ENCODE measurements at regions not wholly inside any gene's neighbourhood (a gene's known extent, or its start where the extent isn't known, plus 50 kb on each side); places are given as distances from the start of the nearest gene placed in this dataset.

DNA sequence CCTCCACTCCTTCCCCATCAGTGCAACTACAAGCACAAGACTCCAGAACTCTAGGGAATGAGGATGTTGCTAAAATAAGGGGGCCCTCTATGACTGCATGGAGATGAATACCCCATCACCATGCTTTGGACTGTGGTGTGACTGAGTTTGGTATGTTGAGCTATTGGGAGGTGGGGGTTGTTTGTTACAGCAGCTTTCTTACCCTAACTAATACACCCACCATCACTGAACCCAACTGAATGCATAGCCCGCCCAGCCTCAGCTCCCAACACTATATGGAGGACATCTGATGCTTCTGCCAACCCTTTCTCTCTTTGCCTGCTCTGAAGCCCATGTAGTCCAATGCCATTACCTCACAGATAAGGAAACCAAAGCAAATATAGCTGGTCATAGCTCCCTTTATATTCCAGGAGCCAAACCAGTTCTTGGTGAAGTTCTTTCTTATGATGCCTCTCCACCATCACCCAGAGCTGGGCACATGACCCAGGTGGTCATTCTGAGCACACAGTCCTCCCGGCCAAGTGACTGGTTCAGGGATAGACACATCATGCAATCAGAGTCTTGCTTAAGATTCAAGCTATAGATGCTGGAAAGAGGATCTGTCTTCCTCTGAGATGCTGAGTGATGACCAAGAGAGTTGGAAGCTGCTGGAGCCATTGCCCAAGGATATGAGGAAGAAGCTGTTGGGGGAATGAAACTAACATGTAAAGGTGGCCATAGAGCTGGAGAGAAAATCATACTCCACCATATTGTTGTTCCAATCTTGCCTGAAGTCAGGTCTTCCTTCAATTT lies 155.6 kb upstream of the HAAO start:
- CTCF ChIA-PET = no interaction called here
- no peaks in the 10 kb centered on the region for H3K9me3 ChIP-seq (ENCODE audit: low read depth, low read length, poor library complexity, severe bottlenecking)
- intact Hi-C loops (cut with micrococcal nuclease; ENCODE audit: unreplicated experiment) = loop anchor here (2.0 to 5.0 kb wide), 3 partner anchors 121 to 534 kb away; no protein-coding TSS in a partner anchor
- TF ChIP-seq EZH2 (IDR thresholded peaks at IDR 0.05; ENCODE audit: borderline replicate concordance, low read depth, low read length, poor library complexity, severe bottlenecking) = no peak
- TF ChIP-seq, protein P1, sequence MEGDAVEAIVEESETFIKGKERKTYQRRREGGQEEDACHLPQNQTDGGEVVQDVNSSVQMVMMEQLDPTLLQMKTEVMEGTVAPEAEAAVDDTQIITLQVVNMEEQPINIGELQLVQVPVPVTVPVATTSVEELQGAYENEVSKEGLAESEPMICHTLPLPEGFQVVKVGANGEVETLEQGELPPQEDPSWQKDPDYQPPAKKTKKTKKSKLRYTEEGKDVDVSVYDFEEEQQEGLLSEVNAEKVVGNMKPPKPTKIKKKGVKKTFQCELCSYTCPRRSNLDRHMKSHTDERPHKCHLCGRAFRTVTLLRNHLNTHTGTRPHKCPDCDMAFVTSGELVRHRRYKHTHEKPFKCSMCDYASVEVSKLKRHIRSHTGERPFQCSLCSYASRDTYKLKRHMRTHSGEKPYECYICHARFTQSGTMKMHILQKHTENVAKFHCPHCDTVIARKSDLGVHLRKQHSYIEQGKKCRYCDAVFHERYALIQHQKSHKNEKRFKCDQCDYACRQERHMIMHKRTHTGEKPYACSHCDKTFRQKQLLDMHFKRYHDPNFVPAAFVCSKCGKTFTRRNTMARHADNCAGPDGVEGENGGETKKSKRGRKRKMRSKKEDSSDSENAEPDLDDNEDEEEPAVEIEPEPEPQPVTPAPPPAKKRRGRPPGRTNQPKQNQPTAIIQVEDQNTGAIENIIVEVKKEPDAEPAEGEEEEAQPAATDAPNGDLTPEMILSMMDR (conservative IDR thresholded peaks at IDR 0.05; ENCODE audit: low read depth, low read length) = no peak
- H3K4me3 ChIP-seq (ENCODE audit: low read depth, low read length, poor library complexity, severe bottlenecking) = no peak overlapping the region
- no peaks in the 10 kb centered on the region for H3K4me1 ChIP-seq (ENCODE audit: insufficient read depth, low read length, poor library complexity, severe bottlenecking)
- no TSS peak for BruUV-seq (replicated peaks)
- POLR2A ChIA-PET (ENCODE audit: low non-redundant PET) = interaction anchor here (0.6 kb wide), 1 partner anchor 106 kb away, joined by 5 read pairs; no protein-coding TSS in a partner anchor
- DNase-seq (ENCODE audit: low spot score) = no peak
- H3K36me3 ChIP-seq (ENCODE audit: insufficient read depth, low read length, poor library complexity, severe bottlenecking) = no peaks in the 10 kb centered on the region
- no peaks in the 10 kb centered on the region for H3K27me3 ChIP-seq (replicated peaks; ENCODE audit: insufficient read depth, low read depth, low read length, poor library complexity)
- H3K27ac ChIP-seq (ENCODE audit: low read depth, low read length, poor library complexity, severe bottlenecking) = no peak overlapping the region

DNA sequence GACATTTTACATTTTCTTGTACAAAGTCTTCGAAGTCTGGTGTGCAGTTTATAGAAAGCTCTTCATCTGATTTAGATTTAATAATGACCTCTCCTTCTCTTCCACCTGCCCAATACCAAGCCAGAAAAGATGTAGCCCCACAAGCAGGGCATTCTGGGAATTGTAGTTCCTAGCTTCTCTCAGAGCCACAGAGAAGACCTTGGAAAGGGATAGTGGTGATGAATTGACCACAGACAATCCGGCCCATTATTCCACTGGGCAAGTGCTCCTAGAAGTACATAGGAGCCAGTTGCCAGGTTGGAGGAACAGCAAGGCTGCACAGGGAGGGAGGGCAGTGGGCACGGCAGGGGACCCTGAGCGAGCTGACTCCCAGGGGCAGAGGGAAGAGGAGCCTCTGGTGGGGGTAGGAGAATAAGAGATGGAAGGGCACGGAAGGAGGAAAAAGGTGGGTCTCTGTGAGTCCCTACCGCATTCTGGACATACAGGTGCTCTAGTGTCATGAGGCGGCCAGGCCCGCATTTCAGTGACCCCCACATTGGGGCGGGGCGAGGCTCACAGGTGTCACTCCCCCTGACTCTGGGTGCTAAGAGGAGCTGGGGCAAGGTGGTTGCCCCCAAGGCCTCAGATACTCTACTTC lies 152.5 kb upstream of the HAAO start:
- no peaks in the 10 kb centered on the region for H3K27me3 ChIP-seq (replicated peaks; ENCODE audit: insufficient read depth, low read depth, low read length, poor library complexity)
- CTCF ChIA-PET = interaction anchor here (0.6 kb wide), 1 partner anchor 659 kb away, joined by 3 read pairs; no protein-coding TSS in a partner anchor
- POLR2A ChIA-PET (ENCODE audit: low non-redundant PET) = no interaction called here
- H3K4me3 ChIP-seq (ENCODE audit: low read depth, low read length, poor library complexity, severe bottlenecking) = no peak overlapping the region
- peak; percentile 39 for DNase-seq (ENCODE audit: low spot score)
- BruUV-seq (replicated peaks) = no TSS peak
- intact Hi-C loops (cut with micrococcal nuclease; ENCODE audit: unreplicated experiment) = loop anchor here (5.0 kb wide), 2 partner anchors 118 to 537 kb away; no protein-coding TSS in a partner anchor
- no peaks in the 10 kb centered on the region for H3K36me3 ChIP-seq (ENCODE audit: insufficient read depth, low read length, poor library complexity, severe bottlenecking)
- H3K4me1 ChIP-seq (ENCODE audit: insufficient read depth, low read length, poor library complexity, severe bottlenecking) = no peaks in the 10 kb centered on the region
- H3K9me3 ChIP-seq (ENCODE audit: low read depth, low read length, poor library complexity, severe bottlenecking) = no peaks in the 10 kb centered on the region
- TF ChIP-seq, protein P1 (conservative IDR thresholded peaks at IDR 0.05; ENCODE audit: low read depth, low read length) = no peak
- TF ChIP-seq EZH2 (IDR thresholded peaks at IDR 0.05; ENCODE audit: borderline replicate concordance, low read depth, low read length, poor library complexity, severe bottlenecking) = no peak
- no peak overlapping the region for H3K27ac ChIP-seq (ENCODE audit: low read depth, low read length, poor library complexity, severe bottlenecking)

DNA sequence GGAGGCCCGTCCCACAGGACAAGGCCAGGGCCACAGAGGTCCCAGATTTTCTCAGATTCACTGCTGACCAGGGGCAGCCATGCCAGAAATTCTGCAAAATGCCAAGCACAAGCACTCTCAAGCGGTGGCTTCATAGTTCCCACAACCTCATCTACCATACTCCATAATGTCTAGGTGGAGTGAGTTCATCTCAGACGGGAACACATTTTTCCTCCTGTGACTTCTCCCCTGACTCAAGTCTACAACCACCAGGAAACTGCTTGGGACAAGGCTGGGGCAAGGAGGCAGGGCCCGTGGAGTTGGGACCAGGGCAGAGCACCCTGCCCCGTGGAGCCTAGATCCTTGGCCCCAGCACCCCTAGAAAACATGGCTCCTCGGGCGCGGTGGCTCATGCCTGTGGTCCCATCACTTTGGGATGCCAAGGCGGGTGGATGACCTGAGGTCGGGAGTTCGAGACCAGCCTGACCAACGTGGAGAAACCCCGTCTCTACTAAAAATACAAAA lies 150.7 kb upstream of the HAAO start:
- ChIA-PET POLR2A (ENCODE audit: low non-redundant PET) (no interaction called here), CTCF (no interaction called here)
- BruUV-seq (replicated peaks) = no TSS peak
- no peaks in the 10 kb centered on the region for H3K36me3 ChIP-seq (ENCODE audit: insufficient read depth, low read length, poor library complexity, severe bottlenecking)
- no peak overlapping the region for H3K27ac ChIP-seq (ENCODE audit: low read depth, low read length, poor library complexity, severe bottlenecking)
- no peak for TF ChIP-seq EZH2 (IDR thresholded peaks at IDR 0.05; ENCODE audit: borderline replicate concordance, low read depth, low read length, poor library complexity, severe bottlenecking)
- TF ChIP-seq, protein P1 (conservative IDR thresholded peaks at IDR 0.05; ENCODE audit: low read depth, low read length) = no peak
- DNase-seq (ENCODE audit: low spot score) = no peak
- no peak overlapping the region for H3K4me3 ChIP-seq (ENCODE audit: low read depth, low read length, poor library complexity, severe bottlenecking)
- intact Hi-C loops (cut with micrococcal nuclease; ENCODE audit: unreplicated experiment) = no loop called here
- no peaks in the 10 kb centered on the region for H3K9me3 ChIP-seq (ENCODE audit: low read depth, low read length, poor library complexity, severe bottlenecking)
- H3K4me1 ChIP-seq (ENCODE audit: insufficient read depth, low read length, poor library complexity, severe bottlenecking) = no peaks in the 10 kb centered on the region
- no peaks in the 10 kb centered on the region for H3K27me3 ChIP-seq (replicated peaks; ENCODE audit: insufficient read depth, low read depth, low read length, poor library complexity)
